Neural progenitor cell (in vitro differentiated cells): ENCODE measurements at regions not wholly inside any gene's neighbourhood (a gene's known extent, or its start where the extent isn't known, plus 50 kb on each side); places are given as distances from the start of the nearest gene placed in this dataset.

Experiments used
- DNase-seq: peaks from one replicate; pipeline ENCODE4 v3.0.0-alpha.2; 2016; ENCODE audit warnings: low spot score
- H2AFZ ChIP-seq: fragments of 200-600 bp; sonication (generic); replicated peaks from 2 replicates; pipeline ENCODE4 v1.6.1; 2016; ENCODE audit warnings: antibody characterized with exemption
- H3F3A ChIP-seq: fragments of 200-600 bp; sonication (generic); 2 replicates; pipeline ENCODE4 v1.6.1; 2016; ENCODE audit warnings: antibody characterized with exemption, low read depth
- H3K27ac ChIP-seq: fragments of 200-600 bp; sonication (generic); 2 replicates; pipeline ENCODE4 v1.5.1; 2016; ENCODE audit warnings: mild to moderate bottlenecking
- H3K27me3 ChIP-seq: fragments of 200-600 bp; sonication (generic); 2 replicates; pipeline ENCODE4 v1.6.1; 2016; ENCODE audit warnings: mild to moderate bottlenecking, moderate library complexity
- H3K36me3 ChIP-seq: fragments of 200-600 bp; sonication (generic); 2 replicates; pipeline ENCODE4 v1.5.1; 2016
- H3K4me1 ChIP-seq: fragments of 200-600 bp; sonication (generic); 2 replicates; pipeline ENCODE4 v1.6.1; 2016; ENCODE audit warnings: mixed run types
- H3K4me2 ChIP-seq: fragments of 200-600 bp; sonication (generic); 2 replicates; pipeline ENCODE4 v1.6.1; 2016
- H3K4me3 ChIP-seq: fragments of 200-600 bp; sonication (generic); 2 replicates; pipeline ENCODE4 v1.5.1; 2016
- H3K79me2 ChIP-seq: fragments of 200-600 bp; sonication (generic); 2 replicates; pipeline ENCODE4 v1.6.1; 2016; ENCODE audit warnings: low read depth
- H3K9ac ChIP-seq: fragments of 200-600 bp; sonication (generic); 2 replicates; pipeline ENCODE4 v1.6.1; 2016
- H3K9me3 ChIP-seq: fragments of 200-600 bp; sonication (generic); 2 replicates; pipeline ENCODE4 v1.5.1; 2016; ENCODE audit warnings: low read depth
- H4K20me1 ChIP-seq: fragments of 200-600 bp; sonication (generic); 2 replicates; pipeline ENCODE4 v1.6.1; 2016; ENCODE audit warnings: low read depth
- H3K27ac Mint-ChIP-seq: 3 replicates; pipeline ENCODE4 v1.8.0; 2021; ENCODE audit warnings: mixed read lengths
- H3K27me3 Mint-ChIP-seq: 2 replicates; pipeline ENCODE4 v1.8.0; 2022; ENCODE audit warnings: low read depth, mild to moderate bottlenecking, inconsistent platforms, moderate library complexity, mixed read lengths; ENCODE audit not compliant: insufficient read depth
- H3K36me3 Mint-ChIP-seq: 3 replicates; pipeline ENCODE4 v1.8.0; 2021; ENCODE audit warnings: mixed read lengths
- H3K4me1 Mint-ChIP-seq: 3 replicates; pipeline ENCODE4 v1.8.0; 2021; ENCODE audit warnings: mixed read lengths
- H3K4me3 Mint-ChIP-seq: 3 replicates; pipeline ENCODE4 v1.8.0; 2021; ENCODE audit warnings: mild to moderate bottlenecking, moderate library complexity, mixed read lengths
- H3K9me3 Mint-ChIP-seq: 3 replicates; pipeline ENCODE4 v1.8.0; 2020; ENCODE audit warnings: mixed read lengths
- CTCF ChIP-seq: fragments of 200-600 bp; sonication (generic); IDR thresholded peaks from 2 replicates; pipeline ENCODE4 v1.5.1; 2017; ENCODE audit warnings: antibody characterized with exemption, mild to moderate bottlenecking
- EZH2 ChIP-seq: fragments of 200-600 bp; sonication (generic); IDR thresholded peaks from 2 replicates; pipeline ENCODE4 v1.6.1; 2017; ENCODE audit warnings: antibody characterized with exemption, mild to moderate bottlenecking, moderate library complexity
- EZH2phosphoT487 ChIP-seq: fragments of 200-600 bp; sonication (generic); IDR thresholded peaks from 2 replicates; pipeline ENCODE4 v1.6.1; 2017; ENCODE audit warnings: antibody characterized with exemption

GRCh38 chr2:39567507-39567906, 98.2 kb upstream of the TMEM178A start:
- Histone ChIP-seq H3K4me3 (no peak overlapping the region), H3K9me3 (peaks cover 8% of the 10 kb centered on the region), H3F3A (no peaks in the 10 kb centered on the region), H3K4me2 (no peak overlapping the region), H4K20me1 (no peaks in the 10 kb centered on the region), H3K27ac (no peak overlapping the region), H3K9ac (no peak overlapping the region), H3K79me2 (no peaks in the 10 kb centered on the region), H3K4me1 (no peaks in the 10 kb centered on the region), H3K36me3 (no peaks in the 10 kb centered on the region), H3K27me3 (no peaks in the 10 kb centered on the region), H2AFZ (no peak overlapping the region)
- TF ChIP-seq EZH2phosphoT487 = no peak
- no peak for TF ChIP-seq EZH2
- TF ChIP-seq CTCF = no peak
- peaks cover 5% of the 10 kb centered on the region for H3K4me1 Mint-ChIP-seq
- no peak overlapping the region for H3K27ac Mint-ChIP-seq
- DNase-seq = no peak
- H3K27me3 Mint-ChIP-seq = peaks cover 2% of the 10 kb centered on the region
- H3K4me3 Mint-ChIP-seq = no peak overlapping the region
- peaks cover 4% of the 10 kb centered on the region for H3K36me3 Mint-ChIP-seq
- H3K9me3 Mint-ChIP-seq = peaks cover 25% of the 10 kb centered on the region

GRCh38 chr2:39568116-39568515, 97.6 kb upstream of the TMEM178A start:
- Histone ChIP-seq H3K4me1 (no peaks in the 10 kb centered on the region), H3F3A (no peaks in the 10 kb centered on the region), H3K9ac (no peak overlapping the region), H4K20me1 (no peaks in the 10 kb centered on the region), H3K27ac (no peak overlapping the region), H3K79me2 (no peaks in the 10 kb centered on the region), H3K4me3 (no peak overlapping the region), H3K9me3 (peaks cover 8% of the 10 kb centered on the region), H3K36me3 (no peaks in the 10 kb centered on the region), H3K4me2 (no peak overlapping the region), H2AFZ (no peak overlapping the region), H3K27me3 (no peaks in the 10 kb centered on the region)
- DNase-seq = no peak
- peaks cover 4% of the 10 kb centered on the region for H3K36me3 Mint-ChIP-seq
- H3K4me1 Mint-ChIP-seq = peaks cover 5% of the 10 kb centered on the region
- H3K27ac Mint-ChIP-seq = no peak overlapping the region
- TF ChIP-seq EZH2 (no peak), EZH2phosphoT487 (no peak), CTCF (no peak)
- H3K4me3 Mint-ChIP-seq = no peak overlapping the region
- H3K9me3 Mint-ChIP-seq = peaks cover 20% of the 10 kb centered on the region
- peaks cover 2% of the 10 kb centered on the region for H3K27me3 Mint-ChIP-seq

- no peak overlapping the region for H3K9ac ChIP-seq
- no peaks in the 10 kb centered on the region for H4K20me1 ChIP-seq
- no peak overlapping the region for H3K27ac ChIP-seq
- no peaks in the 10 kb centered on the region for H3K79me2 ChIP-seq
- no peak for DNase-seq
- H3K4me3 ChIP-seq = no peak overlapping the region
- no peaks in the 10 kb centered on the region for H3K27me3 ChIP-seq
- Mint-ChIP-seq H3K4me1 (peaks cover 5% of the 10 kb centered on the region), H3K27me3 (peaks cover 2% of the 10 kb centered on the region), H3K9me3 (peaks cover 16% of the 10 kb centered on the region), H3K4me3 (no peak overlapping the region), H3K36me3 (peaks cover 4% of the 10 kb centered on the region), H3K27ac (no peak overlapping the region)
- peaks cover 5% of the 10 kb centered on the region for H3K9me3 ChIP-seq
- no peak for TF ChIP-seq CTCF
- TF ChIP-seq EZH2phosphoT487 = no peak
- TF ChIP-seq EZH2 = no peak
- no peaks in the 10 kb centered on the region for H3F3A ChIP-seq
- no peaks in the 10 kb centered on the region for H3K36me3 ChIP-seq
- H3K4me1 ChIP-seq = no peaks in the 10 kb centered on the region
- no peak overlapping the region for H2AFZ ChIP-seq
- no peak overlapping the region for H3K4me2 ChIP-seq
These were observed 97.1 kb upstream of the TMEM178A start for GRCh38 chr2:39568561-39569006.

- Histone ChIP-seq H3K9me3 (no peaks in the 10 kb centered on the region), H3K4me3 (no peak overlapping the region), H4K20me1 (no peaks in the 10 kb centered on the region), H3K27ac (no peak overlapping the region), H3K79me2 (no peaks in the 10 kb centered on the region), H3K36me3 (no peaks in the 10 kb centered on the region), H3K4me2 (no peak overlapping the region), H3K27me3 (no peaks in the 10 kb centered on the region), H3K9ac (no peak overlapping the region), H2AFZ (no peak overlapping the region), H3K4me1 (no peaks in the 10 kb centered on the region), H3F3A (no peaks in the 10 kb centered on the region)
- no peak for DNase-seq
- Mint-ChIP-seq H3K27ac (no peak overlapping the region), H3K36me3 (peaks cover 1% of the 10 kb centered on the region), H3K4me3 (no peak overlapping the region), H3K9me3 (peaks cover 7% of the 10 kb centered on the region), H3K27me3 (no peaks in the 10 kb centered on the region), H3K4me1 (peaks cover 5% of the 10 kb centered on the region)
- no peak for TF ChIP-seq CTCF
- no peak for TF ChIP-seq EZH2phosphoT487
- TF ChIP-seq EZH2 = no peak
These were observed 95.6 kb upstream of the TMEM178A start for GRCh38 chr2:39570130-39570555.
